NCI-H187 treated with DMSO at 0.1 percent for 48 hours (cell line): ENCODE measurements at regions not wholly inside any gene's neighbourhood (a gene's known extent, or its start where the extent isn't known, plus 50 kb on each side); places are given as distances from the start of the nearest gene placed in this dataset.

ENCODE experiments used
- DNase-seq: peaks from one replicate; lab custom pipeline; 2025; lab: John Stamatoyannopoulos, UW

- DNase-seq, result no peak
Observed at GRCh38 chr7:125033506-125033905, 103.9 kb upstream of the POT1 start.

GRCh38 chr7:125032943-125033342 is 103.3 kb upstream of the POT1 start:
- DNase-seq, result no peak

GRCh38 chr7:125030756-125031387 is 101.2 kb upstream of the POT1 start:
- DNase-seq, result no peak

GRCh38 chr7:125025620-125026019 is 96.0 kb upstream of the POT1 start:
- no peak for DNase-seq

- no peak for DNase-seq
Observed at GRCh38 chr7:125020801-125021200, 91.2 kb upstream of the POT1 start.

- no peak for DNase-seq
Observed at GRCh38 chr7:125010540-125010939, 80.9 kb upstream of the POT1 start.

- DNase-seq, result no peak
Observed at GRCh38 chr7:124996778-124997177, 67.2 kb upstream of the POT1 start.

- no peak for DNase-seq
Observed at GRCh38 chr7:124992851-124993562, 63.4 kb upstream of the POT1 start.

GRCh38 chr7:124989911-124990310 is 60.3 kb upstream of the POT1 start:
- no peak for DNase-seq
